Right lobe of liver (tissue), 4 donors: ENCODE measurements at regions not wholly inside any gene's neighbourhood (a gene's known extent, or its start where the extent isn't known, plus 50 kb on each side); places are given as distances from the start of the nearest gene placed in this dataset.

Experiments used
- POLR2A ChIP-seq: fragments of 450-650 bp; IDR thresholded peaks from one replicate; pipeline ENCODE4 v1.6.1; 2017; ENCODE audit warnings: antibody characterized with exemption, mild to moderate bottlenecking
- TF ChIP-seq, protein P1 (sequence below), 4 donors: fragments of 200-600 bp in 3 of 4; fragments of 450-650 bp in 1 of 4; IDR thresholded peaks; one replicate each; pipeline versions ENCODE4 v1.5.1 to v1.8.0; 2016 to 2022; ENCODE audit warnings: antibody characterized with exemption in 4 of 4, mild to moderate bottlenecking in 2 of 4
- donor health status: DM: no; HTN: no; CAD: no.
- donor health status: DM: no; HTN: no; CAD: no.
- donor health status: DM: no; HTN: yes; CAD: no.

DNA sequence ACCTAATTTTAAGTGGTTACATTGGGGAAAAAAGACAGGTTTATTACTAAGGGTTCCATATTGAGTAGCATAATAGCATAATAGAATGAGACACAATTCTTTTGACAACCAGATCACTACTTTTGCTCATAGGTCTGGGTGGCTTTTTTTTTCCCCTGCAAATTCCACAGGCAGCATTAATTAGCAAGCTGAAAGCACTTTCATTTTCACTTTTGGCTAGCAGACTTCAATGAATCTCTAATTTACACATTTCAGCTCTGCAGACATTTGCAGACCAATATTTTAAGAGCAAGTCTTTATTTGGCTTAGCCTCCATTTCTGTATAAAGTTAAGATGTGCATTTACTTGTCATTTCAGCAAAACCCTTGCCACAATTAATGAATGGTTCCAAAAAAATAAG lies 185.5 kb downstream of the NOL4 start:
- TF ChIP-seq, protein P1, sequence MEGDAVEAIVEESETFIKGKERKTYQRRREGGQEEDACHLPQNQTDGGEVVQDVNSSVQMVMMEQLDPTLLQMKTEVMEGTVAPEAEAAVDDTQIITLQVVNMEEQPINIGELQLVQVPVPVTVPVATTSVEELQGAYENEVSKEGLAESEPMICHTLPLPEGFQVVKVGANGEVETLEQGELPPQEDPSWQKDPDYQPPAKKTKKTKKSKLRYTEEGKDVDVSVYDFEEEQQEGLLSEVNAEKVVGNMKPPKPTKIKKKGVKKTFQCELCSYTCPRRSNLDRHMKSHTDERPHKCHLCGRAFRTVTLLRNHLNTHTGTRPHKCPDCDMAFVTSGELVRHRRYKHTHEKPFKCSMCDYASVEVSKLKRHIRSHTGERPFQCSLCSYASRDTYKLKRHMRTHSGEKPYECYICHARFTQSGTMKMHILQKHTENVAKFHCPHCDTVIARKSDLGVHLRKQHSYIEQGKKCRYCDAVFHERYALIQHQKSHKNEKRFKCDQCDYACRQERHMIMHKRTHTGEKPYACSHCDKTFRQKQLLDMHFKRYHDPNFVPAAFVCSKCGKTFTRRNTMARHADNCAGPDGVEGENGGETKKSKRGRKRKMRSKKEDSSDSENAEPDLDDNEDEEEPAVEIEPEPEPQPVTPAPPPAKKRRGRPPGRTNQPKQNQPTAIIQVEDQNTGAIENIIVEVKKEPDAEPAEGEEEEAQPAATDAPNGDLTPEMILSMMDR (IDR thresholded peaks at IDR 0.05) = no peak
- no peak for TF ChIP-seq POLR2A
